H1 (cell line): ENCODE measurements at regions not wholly inside any gene's neighbourhood (a gene's known extent, or its start where the extent isn't known, plus 50 kb on each side); places are given as distances from the start of the nearest gene placed in this dataset.

Experiments
- CHD2 ChIP-seq: IDR thresholded peaks from 2 replicates; pipeline ENCODE4 v1.6.1; 2012; ENCODE audit warnings: low read length, improper control_type of control experiment
- EP300 ChIP-seq, 2 experiments: IDR thresholded peaks; 1 replicate in 1 of 2; 2 replicates in 1 of 2; pipeline ENCODE4 v1.6.1; 2011 to 2012; ENCODE audit warnings: low read depth in 2 of 2, low read length in 2 of 2, mild to moderate bottlenecking in 2 of 2, borderline replicate concordance in 1 of 2, inconsistent platforms in 1 of 2, moderate library complexity in 1 of 2
- FOSL1 ChIP-seq: IDR thresholded peaks from 2 replicates; pipeline ENCODE4 v1.6.1; 2011; ENCODE audit warnings: mild to moderate bottlenecking, low read depth, low read length, moderate library complexity; ENCODE audit not compliant: insufficient read depth
- JUND ChIP-seq: IDR thresholded peaks from 2 replicates; pipeline ENCODE4 v1.6.1; 2011; ENCODE audit warnings: mild to moderate bottlenecking, improper control_type of control experiment, low read length
- POLR2A ChIP-seq, 2 experiments: IDR thresholded peaks; 1 replicate in 1 of 2; 2 replicates in 1 of 2; pipeline ENCODE4 v1.6.1; 2011; ENCODE audit warnings: low read depth in 2 of 2, low read length in 2 of 2, mild to moderate bottlenecking in 2 of 2; ENCODE audit errors: control extremely low read depth in 1 of 2
- SUZ12 ChIP-seq: fragments of 200-600 bp; sonication (generic); IDR thresholded peaks from 2 replicates; pipeline ENCODE4 v1.6.1; 2012; ENCODE audit warnings: mild to moderate bottlenecking, inconsistent platforms, low read length, moderate library complexity, mixed read lengths
- TF ChIP-seq, protein P1 (sequence below), 3 experiments: IDR thresholded peaks; 1 replicate in 2 of 3; 2 replicates in 1 of 3; pipeline versions ENCODE4 v1.5.1 to v1.6.1; 2011; ENCODE audit warnings: low read length in 3 of 3, mild to moderate bottlenecking in 3 of 3, inconsistent platforms in 2 of 3, low read depth in 1 of 3, moderate library complexity in 1 of 3; ENCODE audit not compliant: insufficient read depth in 1 of 3; ENCODE audit errors: control extremely low read depth in 1 of 3
- TF ChIP-seq, protein P2 (sequence below): IDR thresholded peaks from 2 replicates; pipeline ENCODE4 v1.6.1; 2012; ENCODE audit warnings: inconsistent platforms

DNA sequence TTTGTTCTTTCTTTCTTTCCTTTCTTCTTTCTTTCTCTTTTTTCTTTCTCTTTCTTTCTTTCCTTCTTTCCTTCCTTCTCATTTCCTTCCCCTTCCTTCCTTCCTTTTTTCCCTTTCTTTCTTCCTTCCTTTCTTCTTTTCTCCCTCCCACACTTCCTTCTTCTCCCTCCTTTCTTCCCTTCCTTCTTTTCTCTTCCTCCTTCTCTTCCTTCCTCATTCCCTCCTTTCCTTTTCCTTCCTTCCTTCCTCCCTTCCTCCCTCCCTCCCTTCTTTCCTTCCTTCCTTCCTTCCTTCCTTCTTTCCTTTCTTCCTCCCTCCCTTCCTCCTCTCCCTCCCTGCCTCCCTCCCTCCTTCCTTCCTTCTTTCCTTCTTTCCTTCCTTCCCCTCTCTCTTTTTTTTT, 755.7 kb upstream of the GRM7 start:
- TF ChIP-seq CHD2 = no peak
- no peak for TF ChIP-seq JUND
- TF ChIP-seq, protein P1, sequence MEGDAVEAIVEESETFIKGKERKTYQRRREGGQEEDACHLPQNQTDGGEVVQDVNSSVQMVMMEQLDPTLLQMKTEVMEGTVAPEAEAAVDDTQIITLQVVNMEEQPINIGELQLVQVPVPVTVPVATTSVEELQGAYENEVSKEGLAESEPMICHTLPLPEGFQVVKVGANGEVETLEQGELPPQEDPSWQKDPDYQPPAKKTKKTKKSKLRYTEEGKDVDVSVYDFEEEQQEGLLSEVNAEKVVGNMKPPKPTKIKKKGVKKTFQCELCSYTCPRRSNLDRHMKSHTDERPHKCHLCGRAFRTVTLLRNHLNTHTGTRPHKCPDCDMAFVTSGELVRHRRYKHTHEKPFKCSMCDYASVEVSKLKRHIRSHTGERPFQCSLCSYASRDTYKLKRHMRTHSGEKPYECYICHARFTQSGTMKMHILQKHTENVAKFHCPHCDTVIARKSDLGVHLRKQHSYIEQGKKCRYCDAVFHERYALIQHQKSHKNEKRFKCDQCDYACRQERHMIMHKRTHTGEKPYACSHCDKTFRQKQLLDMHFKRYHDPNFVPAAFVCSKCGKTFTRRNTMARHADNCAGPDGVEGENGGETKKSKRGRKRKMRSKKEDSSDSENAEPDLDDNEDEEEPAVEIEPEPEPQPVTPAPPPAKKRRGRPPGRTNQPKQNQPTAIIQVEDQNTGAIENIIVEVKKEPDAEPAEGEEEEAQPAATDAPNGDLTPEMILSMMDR (IDR thresholded peaks at IDR 0.05; ENCODE audit: control extremely low read depth in 1 of 3, insufficient read depth in 1 of 3, low read depth in 1 of 3, low read length in 3 of 3) = no peak
- no peak for TF ChIP-seq POLR2A (IDR thresholded peaks at IDR 0.05; ENCODE audit: control extremely low read depth in 1 of 2, low read depth in 2 of 2, low read length in 2 of 2)
- no peak for TF ChIP-seq EP300 (IDR thresholded peaks at IDR 0.05; ENCODE audit: borderline replicate concordance in 1 of 2, low read depth in 2 of 2, low read length in 2 of 2)
- TF ChIP-seq SUZ12 = no peak
- TF ChIP-seq, protein P2, sequence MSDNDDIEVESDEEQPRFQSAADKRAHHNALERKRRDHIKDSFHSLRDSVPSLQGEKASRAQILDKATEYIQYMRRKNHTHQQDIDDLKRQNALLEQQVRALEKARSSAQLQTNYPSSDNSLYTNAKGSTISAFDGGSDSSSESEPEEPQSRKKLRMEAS = no peak
- TF ChIP-seq FOSL1 = no peak
